Activated naive CD4-positive, alpha-beta T cell treated with anti-CD3 and anti-CD28 coated beads for 36 hours (primary cell): ENCODE measurements at regions not wholly inside any gene's neighbourhood (a gene's known extent, or its start where the extent isn't known, plus 50 kb on each side); places are given as distances from the start of the nearest gene placed in this dataset.
"Not testable (repeated sequence)": the region's sequence is repeated elsewhere in the genome, so short reads cannot be mapped to it uniquely, and the experiment has no call there.

ENCODE experiments used
- CTCF ChIA-PET: fragments of 350-600 bp; sonication (Branson Sonifier 250); formaldehyde crosslinking; loops from one replicate; lab custom pipeline; 2021; ENCODE audit warnings: antibody characterized with exemption; lab: Charles Lee
- DNase-seq: peaks from one replicate; pipeline ENCODE4 v3.0.0-alpha.2; 2020
- H3K27ac Mint-ChIP-seq: one replicate; pipeline ENCODE4 v1.8.0; 2021; ENCODE audit warnings: mild to moderate bottlenecking, mixed read lengths
- H3K27me3 Mint-ChIP-seq: one replicate; pipeline ENCODE4 v1.8.0; 2021; ENCODE audit warnings: low read depth, mixed read lengths
- H3K36me3 Mint-ChIP-seq: one replicate; pipeline ENCODE4 v1.8.0; 2021; ENCODE audit warnings: low read depth, mixed read lengths
- H3K4me1 Mint-ChIP-seq: one replicate; pipeline ENCODE4 v1.8.0; 2021; ENCODE audit warnings: low read depth, mixed read lengths
- H3K4me3 Mint-ChIP-seq: one replicate; pipeline ENCODE4 v1.8.0; 2021; ENCODE audit warnings: mild to moderate bottlenecking, moderate library complexity, mixed read lengths
- H3K9me3 Mint-ChIP-seq: one replicate; pipeline ENCODE4 v1.8.0; 2021; ENCODE audit warnings: mixed read lengths
- intact Hi-C: fragments of 100-400 bp; cut with micrococcal nuclease; formaldehyde crosslinking; loops from one replicate; pipeline ENCODE4 v1.15.1; 2023

GRCh38 chr4:173475751-173476150, 54.3 kb downstream of the HAND2 start:
- Mint-ChIP-seq H3K9me3 (no peaks in the 10 kb centered on the region), H3K27me3 (peaks cover 2% of the 10 kb centered on the region), H3K4me3 (no peak overlapping the region), H3K36me3 (no peaks in the 10 kb centered on the region), H3K27ac (no peak overlapping the region), H3K4me1 (no peaks in the 10 kb centered on the region)
- intact Hi-C loops = no loop called here
- CTCF ChIA-PET = no interaction called here
- no peak for DNase-seq

GRCh38 chr4:173469622-173470021, 60.4 kb downstream of the HAND2 start:
- CTCF ChIA-PET = no interaction called here
- no peak for DNase-seq
- H3K4me3 Mint-ChIP-seq = no peak overlapping the region
- H3K27me3 Mint-ChIP-seq = peaks cover 8% of the 10 kb centered on the region
- intact Hi-C loops = no loop called here
- H3K4me1 Mint-ChIP-seq = no peaks in the 10 kb centered on the region
- H3K27ac Mint-ChIP-seq = no peak overlapping the region
- H3K36me3 Mint-ChIP-seq = no peaks in the 10 kb centered on the region
- H3K9me3 Mint-ChIP-seq = no peaks in the 10 kb centered on the region

GRCh38 chr4:173468314-173468713, 61.7 kb downstream of the HAND2 start:
- CTCF ChIA-PET = no interaction called here
- intact Hi-C loops = no loop called here
- DNase-seq = no peak
- H3K4me3 Mint-ChIP-seq = no peak overlapping the region
- H3K9me3 Mint-ChIP-seq = no peaks in the 10 kb centered on the region
- H3K4me1 Mint-ChIP-seq = no peaks in the 10 kb centered on the region
- H3K27me3 Mint-ChIP-seq = peaks cover 8% of the 10 kb centered on the region
- no peaks in the 10 kb centered on the region for H3K36me3 Mint-ChIP-seq
- H3K27ac Mint-ChIP-seq = no peak overlapping the region

- intact Hi-C loops = no loop called here
- H3K36me3 Mint-ChIP-seq = no peaks in the 10 kb centered on the region
- H3K9me3 Mint-ChIP-seq = no peaks in the 10 kb centered on the region
- H3K27me3 Mint-ChIP-seq = peaks cover 6% of the 10 kb centered on the region
- CTCF ChIA-PET = no interaction called here
- DNase-seq = no peak
- no peaks in the 10 kb centered on the region for H3K4me1 Mint-ChIP-seq
- H3K4me3 Mint-ChIP-seq = no peak overlapping the region
- H3K27ac Mint-ChIP-seq = no peak overlapping the region
Observed at GRCh38 chr4:173466101-173466500, 63.9 kb downstream of the HAND2 start.

- H3K36me3 Mint-ChIP-seq = no peaks in the 10 kb centered on the region
- no peak for DNase-seq
- no peak overlapping the region for H3K4me3 Mint-ChIP-seq
- H3K27ac Mint-ChIP-seq = no peak overlapping the region
- H3K9me3 Mint-ChIP-seq = no peaks in the 10 kb centered on the region
- intact Hi-C loops = no loop called here
- CTCF ChIA-PET = no interaction called here
- peaks cover under 1% of the 10 kb centered on the region for H3K27me3 Mint-ChIP-seq
- H3K4me1 Mint-ChIP-seq = no peaks in the 10 kb centered on the region
Observed at GRCh38 chr4:173464481-173464880, 65.5 kb downstream of the HAND2 start.

GRCh38 chr4:173463816-173464215, 64.9 kb upstream of the SCRG1 start:
- Mint-ChIP-seq H3K27ac (no peak overlapping the region), H3K36me3 (no peaks in the 10 kb centered on the region), H3K9me3 (no peaks in the 10 kb centered on the region), H3K4me1 (no peaks in the 10 kb centered on the region), H3K4me3 (no peak overlapping the region), H3K27me3 (no peaks in the 10 kb centered on the region)
- CTCF ChIA-PET = no interaction called here
- no peak for DNase-seq
- intact Hi-C loops = no loop called here

- Mint-ChIP-seq H3K27ac (no peak overlapping the region), H3K9me3 (no peaks in the 10 kb centered on the region), H3K36me3 (no peaks in the 10 kb centered on the region), H3K4me3 (no peak overlapping the region), H3K4me1 (no peaks in the 10 kb centered on the region), H3K27me3 (no peaks in the 10 kb centered on the region)
- CTCF ChIA-PET = interaction anchor here (0.8 kb wide), 1 partner anchor 12 kb away, joined by 3 read pairs; no protein-coding TSS in a partner anchor
- no peak for DNase-seq
- intact Hi-C loops = no loop called here
Observed at GRCh38 chr4:173461170-173461569, 62.3 kb upstream of the SCRG1 start.

GRCh38 chr4:173459857-173460256, 60.9 kb upstream of the SCRG1 start:
- Mint-ChIP-seq H3K4me1 (no peaks in the 10 kb centered on the region), H3K36me3 (no peaks in the 10 kb centered on the region), H3K27me3 (no peaks in the 10 kb centered on the region), H3K9me3 (no peaks in the 10 kb centered on the region), H3K4me3 (no peak overlapping the region), H3K27ac (no peak overlapping the region)
- no peak for DNase-seq
- CTCF ChIA-PET = no interaction called here
- intact Hi-C loops = no loop called here

GRCh38 chr4:173457893-173458292, 59.0 kb upstream of the SCRG1 start:
- H3K36me3 Mint-ChIP-seq = no peaks in the 10 kb centered on the region
- H3K4me3 Mint-ChIP-seq = no peak overlapping the region
- no peak for DNase-seq

GRCh38 chr4:173451435-173451834, 52.5 kb upstream of the SCRG1 start:
- H3K27me3 Mint-ChIP-seq, H3K9me3 Mint-ChIP-seq, DNase-seq, H3K4me1 Mint-ChIP-seq, H3K27ac Mint-ChIP-seq, H3K36me3 Mint-ChIP-seq, H3K4me3 Mint-ChIP-seq, intact Hi-C loops: not testable (repeated sequence)
- CTCF ChIA-PET = interaction anchor here (0.7 to 1.5 kb wide), 3 partner anchors 31 to 150 kb away, joined by 3 to 5 read pairs (median 3); no protein-coding TSS in a partner anchor

More at GRCh38 chr4:173457893-173458292, 59.0 kb upstream of the SCRG1 start:
- no peaks in the 10 kb centered on the region for H3K9me3 Mint-ChIP-seq
- H3K27me3 Mint-ChIP-seq = no peaks in the 10 kb centered on the region
- H3K4me1 Mint-ChIP-seq = no peaks in the 10 kb centered on the region
- CTCF ChIA-PET = no interaction called here
- no peak overlapping the region for H3K27ac Mint-ChIP-seq
- intact Hi-C loops = no loop called here

GRCh38 chr4:173450281-173450680, 51.4 kb upstream of the SCRG1 start:
- Mint-ChIP-seq H3K9me3 (no peaks in the 10 kb centered on the region), H3K4me1 (no peaks in the 10 kb centered on the region), H3K27ac (no peak overlapping the region), H3K27me3 (no peaks in the 10 kb centered on the region), H3K36me3 (no peaks in the 10 kb centered on the region), H3K4me3 (no peak overlapping the region)
- CTCF ChIA-PET = interaction anchor here (0.6 to 1.5 kb wide), 4 partner anchors 29 to 160 kb away, joined by 3 to 5 read pairs (median 4); no protein-coding TSS in a partner anchor
- no peak for DNase-seq
- intact Hi-C loops = no loop called here

- intact Hi-C loops = no loop called here
- no peaks in the 10 kb centered on the region for H3K27me3 Mint-ChIP-seq
- H3K36me3 Mint-ChIP-seq = no peaks in the 10 kb centered on the region
- H3K4me3 Mint-ChIP-seq = no peak overlapping the region
- H3K27ac Mint-ChIP-seq = no peak overlapping the region
- DNase-seq = no peak
- H3K9me3 Mint-ChIP-seq = no peaks in the 10 kb centered on the region
- CTCF ChIA-PET = interaction anchor here (1.1 kb wide), 1 partner anchor 28 kb away, joined by 4 read pairs; no protein-coding TSS in a partner anchor
- no peaks in the 10 kb centered on the region for H3K4me1 Mint-ChIP-seq
Observed at GRCh38 chr4:173449380-173449717, 50.4 kb upstream of the SCRG1 start.

- intact Hi-C loops = no loop called here
- Mint-ChIP-seq H3K27me3 (no peaks in the 10 kb centered on the region), H3K4me3 (no peak overlapping the region), H3K27ac (no peak overlapping the region), H3K36me3 (no peaks in the 10 kb centered on the region), H3K4me1 (no peaks in the 10 kb centered on the region), H3K9me3 (no peaks in the 10 kb centered on the region)
- DNase-seq = no peak
- CTCF ChIA-PET = no interaction called here
Observed at GRCh38 chr4:173448608-173449379, 49.9 kb upstream of the SCRG1 start.
